ENCODE measurements at regions not wholly inside any gene's neighbourhood (a gene's known extent, or its start where the extent isn't known, plus 50 kb on each side); places are given as distances from the start of the nearest gene placed in this dataset.

DNA sequence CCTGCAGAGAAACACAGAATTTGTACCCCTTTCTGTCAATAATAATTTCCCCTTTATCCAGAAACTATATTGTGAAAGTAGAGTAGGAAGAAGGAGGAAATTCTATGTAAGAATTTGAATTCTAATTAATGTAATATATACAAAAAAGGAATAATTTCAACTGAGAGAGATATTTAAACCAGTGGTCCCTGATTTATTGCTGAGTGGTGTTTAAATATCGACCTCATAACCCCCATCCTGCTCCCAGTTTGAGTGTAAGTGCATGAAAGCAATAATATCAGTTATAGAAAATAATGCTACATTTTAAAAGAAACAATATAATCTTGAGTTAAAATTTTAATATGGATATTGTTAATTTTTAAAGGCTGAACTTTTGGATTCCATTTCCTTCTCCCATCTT is 286.2 kb upstream of the REG3G start:
- no CpG with 5 or more reads among the region's 1 CpG for WGBS, 2 donors (ENCODE audit: extremely low coverage in 2 of 2, insufficient read length in 2 of 2, insufficient replicate concordance in 1 of 2)
- DNase-seq (ENCODE audit: low spot score), result no peak
- no peak overlapping the region for H2BK5ac ChIP-seq (ENCODE audit: low read length)
- no peaks in the 10 kb centered on the region for H3K9me3 ChIP-seq (replicated peaks in 1 of 2; ENCODE audit: control insufficient read depth in 2 of 2, insufficient read depth in 1 of 2, low read depth in 1 of 2, low read length in 2 of 2)
- no peaks in the 10 kb centered on the region for H3K79me1 ChIP-seq (ENCODE audit: low read depth, low read length)
- H4K91ac ChIP-seq (ENCODE audit: low read depth, low read length, poor library complexity), result no peak overlapping the region
- no peaks in the 10 kb centered on the region for H3K36me3 ChIP-seq (replicated peaks in 1 of 2; ENCODE audit: control insufficient read depth in 2 of 2, insufficient read depth in 2 of 2, low read length in 2 of 2)
- H3K4me1 ChIP-seq (ENCODE audit: control insufficient read depth in 2 of 2, insufficient read depth in 1 of 2, low read depth in 1 of 2, low read length in 2 of 2), result no peaks in the 10 kb centered on the region
- no peak overlapping the region for H3K18ac ChIP-seq (ENCODE audit: low read length)
- H2AK5ac ChIP-seq (ENCODE audit: low read depth, low read length), result no peak overlapping the region
- no peak overlapping the region for H3K4me3 ChIP-seq (ENCODE audit: low read length in 2 of 2)
- no peak overlapping the region for H3K27ac ChIP-seq (replicated peaks; ENCODE audit: low read length)
- no peak overlapping the region for H3K4me2 ChIP-seq (ENCODE audit: insufficient read depth, low read length, poor library complexity, severe bottlenecking)
- H3K4ac ChIP-seq (ENCODE audit: low read length), result no peak overlapping the region
- H2AFZ ChIP-seq (ENCODE audit: low read length), result no peak overlapping the region
- no peak overlapping the region for H3K14ac ChIP-seq (ENCODE audit: low read length)
- H4K8ac ChIP-seq (ENCODE audit: low read depth, low read length), result no peak overlapping the region
- H3K27me3 ChIP-seq (ENCODE audit: control insufficient read depth in 3 of 3, insufficient read depth in 3 of 3, low read depth in 1 of 3, low read length in 3 of 3), result no peaks in the 10 kb centered on the region
- H2BK15ac ChIP-seq (ENCODE audit: low read length), result no peak overlapping the region
- H2BK12ac ChIP-seq (ENCODE audit: low read length), result no peak overlapping the region
- no peak overlapping the region for H3K9ac ChIP-seq (ENCODE audit: low read depth, low read length, poor library complexity)
- no peak overlapping the region for H2BK120ac ChIP-seq (ENCODE audit: low read depth, low read length)
- H3K23ac ChIP-seq (ENCODE audit: low read depth, low read length, poor library complexity), result no peak overlapping the region

GRCh38 chr2:78749638-78750037 is 275.9 kb upstream of the REG3G start:
- no peaks in the 10 kb centered on the region for H3K27me3 ChIP-seq (ENCODE audit: control insufficient read depth in 3 of 3, insufficient read depth in 3 of 3, low read depth in 1 of 3, low read length in 3 of 3)
- no peak overlapping the region for H4K8ac ChIP-seq (ENCODE audit: low read depth, low read length)
- H3K27ac ChIP-seq (replicated peaks; ENCODE audit: low read length), result no peak overlapping the region
- H3K23ac ChIP-seq (ENCODE audit: low read depth, low read length, poor library complexity), result no peak overlapping the region
- no peak overlapping the region for H2AFZ ChIP-seq (ENCODE audit: low read length)
- no peak overlapping the region for H4K91ac ChIP-seq (ENCODE audit: low read depth, low read length, poor library complexity)
- no peak overlapping the region for H3K18ac ChIP-seq (ENCODE audit: low read length)
- H3K4me1 ChIP-seq (ENCODE audit: control insufficient read depth in 2 of 2, insufficient read depth in 1 of 2, low read depth in 1 of 2, low read length in 2 of 2), result no peaks in the 10 kb centered on the region
- H3K79me1 ChIP-seq (ENCODE audit: low read depth, low read length), result no peaks in the 10 kb centered on the region
- H2BK12ac ChIP-seq (ENCODE audit: low read length), result no peak overlapping the region
- H2BK15ac ChIP-seq (ENCODE audit: low read length), result no peak overlapping the region
- H3K4me3 ChIP-seq (ENCODE audit: low read length in 2 of 2), result no peak overlapping the region
- no peak overlapping the region for H3K4me2 ChIP-seq (ENCODE audit: insufficient read depth, low read length, poor library complexity, severe bottlenecking)
- no peaks in the 10 kb centered on the region for H3K9me3 ChIP-seq (replicated peaks in 1 of 2; ENCODE audit: control insufficient read depth in 2 of 2, insufficient read depth in 1 of 2, low read depth in 1 of 2, low read length in 2 of 2)
- no peak overlapping the region for H3K9ac ChIP-seq (ENCODE audit: low read depth, low read length, poor library complexity)
- H2AK5ac ChIP-seq (ENCODE audit: low read depth, low read length), result no peak overlapping the region
- H2BK5ac ChIP-seq (ENCODE audit: low read length), result no peak overlapping the region
- WGBS, 2 donors (ENCODE audit: extremely low coverage in 2 of 2, insufficient read length in 2 of 2, insufficient replicate concordance in 1 of 2), result no CpG with 5 or more reads among the region's 1 CpG
- DNase-seq (ENCODE audit: low spot score), result no peak
- H3K14ac ChIP-seq (ENCODE audit: low read length), result no peak overlapping the region
- H3K4ac ChIP-seq (ENCODE audit: low read length), result no peak overlapping the region
- H3K36me3 ChIP-seq (replicated peaks in 1 of 2; ENCODE audit: control insufficient read depth in 2 of 2, insufficient read depth in 2 of 2, low read length in 2 of 2), result no peaks in the 10 kb centered on the region
- H2BK120ac ChIP-seq (ENCODE audit: low read depth, low read length), result no peak overlapping the region

- Histone ChIP-seq H2AK5ac (ENCODE audit: low read depth, low read length) (no peak overlapping the region), H3K14ac (ENCODE audit: low read length) (no peak overlapping the region), H3K27ac (replicated peaks; ENCODE audit: low read length) (no peak overlapping the region), H4K8ac (ENCODE audit: low read depth, low read length) (no peak overlapping the region), H2AFZ (ENCODE audit: low read length) (no peak overlapping the region), H3K18ac (ENCODE audit: low read length) (no peak overlapping the region), H2BK12ac (ENCODE audit: low read length) (no peak overlapping the region), H3K4me3 (ENCODE audit: low read length in 2 of 2) (no peak overlapping the region), H3K4me2 (ENCODE audit: insufficient read depth, low read length, poor library complexity, severe bottlenecking) (no peak overlapping the region), H3K4me1 (ENCODE audit: control insufficient read depth in 2 of 2, insufficient read depth in 1 of 2, low read depth in 1 of 2, low read length in 2 of 2) (no peaks in the 10 kb centered on the region), H2BK15ac (ENCODE audit: low read length) (no peak overlapping the region), H2BK120ac (ENCODE audit: low read depth, low read length) (no peak overlapping the region), H3K4ac (ENCODE audit: low read length) (no peak overlapping the region), H4K91ac (ENCODE audit: low read depth, low read length, poor library complexity) (no peak overlapping the region), H3K9ac (ENCODE audit: low read depth, low read length, poor library complexity) (no peak overlapping the region), H2BK5ac (ENCODE audit: low read length) (no peak overlapping the region), H3K36me3 (replicated peaks in 1 of 2; ENCODE audit: control insufficient read depth in 2 of 2, insufficient read depth in 2 of 2, low read length in 2 of 2) (no peaks in the 10 kb centered on the region), H3K23ac (ENCODE audit: low read depth, low read length, poor library complexity) (no peak overlapping the region), H3K9me3 (replicated peaks in 1 of 2; ENCODE audit: control insufficient read depth in 2 of 2, insufficient read depth in 1 of 2, low read depth in 1 of 2, low read length in 2 of 2) (no peaks in the 10 kb centered on the region), H3K79me1 (ENCODE audit: low read depth, low read length) (no peaks in the 10 kb centered on the region), H3K27me3 (ENCODE audit: control insufficient read depth in 3 of 3, insufficient read depth in 3 of 3, low read depth in 1 of 3, low read length in 3 of 3) (no peaks in the 10 kb centered on the region)
- no CpG with 5 or more reads among the region's 2 CpGs for WGBS, 2 donors (ENCODE audit: extremely low coverage in 2 of 2, insufficient read length in 2 of 2, insufficient replicate concordance in 1 of 2)
- no peak for DNase-seq (ENCODE audit: low spot score)
Measured at GRCh38 chr2:78750219-78750618, 275.3 kb upstream of the REG3G start.

DNA sequence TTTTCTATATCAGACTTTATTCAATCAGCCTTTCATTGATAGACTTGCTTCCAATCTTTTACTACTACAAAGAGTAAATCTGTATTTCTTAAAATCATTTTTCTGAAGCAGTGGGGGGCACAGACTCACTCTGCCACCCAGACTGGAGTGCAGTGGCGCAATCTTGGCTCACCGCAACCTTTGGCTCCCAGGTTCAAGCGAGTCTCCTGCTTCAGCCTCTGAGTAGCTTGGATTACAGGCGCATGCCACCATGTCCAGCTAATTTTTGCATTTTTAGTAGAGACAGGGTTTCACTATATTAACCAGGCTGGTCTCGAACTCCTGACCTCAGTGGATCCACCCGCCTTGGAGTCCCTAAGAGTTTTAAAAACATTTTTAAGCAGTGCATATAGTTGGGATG is 270.6 kb upstream of the REG3G start:
- Histone ChIP-seq H3K36me3 (replicated peaks in 1 of 2; ENCODE audit: control insufficient read depth in 2 of 2, insufficient read depth in 2 of 2, low read length in 2 of 2) (no peaks in the 10 kb centered on the region), H3K4ac (ENCODE audit: low read length) (no peak overlapping the region), H2AFZ (ENCODE audit: low read length) (no peak overlapping the region), H3K18ac (ENCODE audit: low read length) (no peak overlapping the region), H4K8ac (ENCODE audit: low read depth, low read length) (no peak overlapping the region), H2AK5ac (ENCODE audit: low read depth, low read length) (no peak overlapping the region), H3K9me3 (replicated peaks in 1 of 2; ENCODE audit: control insufficient read depth in 2 of 2, insufficient read depth in 1 of 2, low read depth in 1 of 2, low read length in 2 of 2) (no peaks in the 10 kb centered on the region), H3K27ac (replicated peaks; ENCODE audit: low read length) (no peak overlapping the region), H2BK5ac (ENCODE audit: low read length) (no peak overlapping the region), H3K79me1 (ENCODE audit: low read depth, low read length) (no peaks in the 10 kb centered on the region), H3K14ac (ENCODE audit: low read length) (no peak overlapping the region), H3K23ac (ENCODE audit: low read depth, low read length, poor library complexity) (no peak overlapping the region), H3K27me3 (ENCODE audit: control insufficient read depth in 3 of 3, insufficient read depth in 3 of 3, low read depth in 1 of 3, low read length in 3 of 3) (no peaks in the 10 kb centered on the region), H2BK15ac (ENCODE audit: low read length) (no peak overlapping the region), H3K9ac (ENCODE audit: low read depth, low read length, poor library complexity) (no peak overlapping the region), H3K4me2 (ENCODE audit: insufficient read depth, low read length, poor library complexity, severe bottlenecking) (no peak overlapping the region), H3K4me1 (ENCODE audit: control insufficient read depth in 2 of 2, insufficient read depth in 1 of 2, low read depth in 1 of 2, low read length in 2 of 2) (no peaks in the 10 kb centered on the region), H2BK120ac (ENCODE audit: low read depth, low read length) (no peak overlapping the region), H3K4me3 (ENCODE audit: low read length in 2 of 2) (no peak overlapping the region), H4K91ac (ENCODE audit: low read depth, low read length, poor library complexity) (no peak overlapping the region), H2BK12ac (ENCODE audit: low read length) (no peak overlapping the region)
- DNase-seq (ENCODE audit: low spot score), result no peak
- WGBS, 2 donors (ENCODE audit: extremely low coverage in 2 of 2, insufficient read length in 2 of 2, insufficient replicate concordance in 1 of 2), result no CpG with 5 or more reads among the region's 6 CpGs
